C4-2B (cell line): ENCODE measurements at regions not wholly inside any gene's neighbourhood (a gene's known extent, or its start where the extent isn't known, plus 50 kb on each side); places are given as distances from the start of the nearest gene placed in this dataset.

Experiments used
- CTCF ChIP-seq: fragments of 450-650 bp; conservative IDR thresholded peaks from 2 replicates; pipeline ENCODE4 v1.5.1; 2017; ENCODE audit warnings: mild to moderate bottlenecking
- ZFX ChIP-seq: fragments of 450-650 bp; IDR thresholded peaks from 2 replicates; pipeline ENCODE4 v1.6.1; 2017

GRCh38 chr18:38982072-38982471 is 1416.5 kb upstream of the CELF4 start:
- TF ChIP-seq CTCF (no peak), ZFX (no peak)
